ENCODE measurements at regions not wholly inside any gene's neighbourhood (a gene's known extent, or its start where the extent isn't known, plus 50 kb on each side); places are given as distances from the start of the nearest gene placed in this dataset.

- Histone ChIP-seq H3K36me3 (ENCODE audit: insufficient read depth, low read length) (no peaks in the 10 kb centered on the region), H3K27ac (ENCODE audit: low read depth, low read length) (no peak overlapping the region), H3K9ac (ENCODE audit: low read length) (no peak overlapping the region), H3K4me3 (ENCODE audit: low read depth in 1 of 2, low read length in 2 of 2) (no peak overlapping the region), H3K9me3 (ENCODE audit: low read length) (no peaks in the 10 kb centered on the region), H3K27me3 (ENCODE audit: control insufficient read depth in 1 of 2, insufficient read depth in 2 of 2, low read length in 2 of 2) (no peaks in the 10 kb centered on the region), H3K4me1 (ENCODE audit: insufficient read depth, low read length) (no peaks in the 10 kb centered on the region)
Measured at GRCh38 chr6:55980627-55981211, 105.3 kb upstream of the BMP5 start.

- H3K4me1 ChIP-seq (ENCODE audit: insufficient read depth, low read length): no peaks in the 10 kb centered on the region
- H3K4me3 ChIP-seq (ENCODE audit: low read depth in 1 of 2, low read length in 2 of 2): no peak overlapping the region
- H3K27ac ChIP-seq (ENCODE audit: low read depth, low read length): no peak overlapping the region
- H3K9ac ChIP-seq (ENCODE audit: low read length): no peak overlapping the region
- H3K36me3 ChIP-seq (ENCODE audit: insufficient read depth, low read length): no peaks in the 10 kb centered on the region
- H3K27me3 ChIP-seq (ENCODE audit: control insufficient read depth in 1 of 2, insufficient read depth in 2 of 2, low read length in 2 of 2): no peaks in the 10 kb centered on the region
- H3K9me3 ChIP-seq (ENCODE audit: low read length): no peaks in the 10 kb centered on the region
Measured at GRCh38 chr6:55979526-55979925, 104.1 kb upstream of the BMP5 start.

GRCh38 chr6:55977959-55978665 lies 102.7 kb upstream of the BMP5 start:
- Histone ChIP-seq H3K27me3 (ENCODE audit: control insufficient read depth in 1 of 2, insufficient read depth in 2 of 2, low read length in 2 of 2) (no peaks in the 10 kb centered on the region), H3K36me3 (ENCODE audit: insufficient read depth, low read length) (no peaks in the 10 kb centered on the region), H3K9ac (ENCODE audit: low read length) (no peak overlapping the region), H3K27ac (ENCODE audit: low read depth, low read length) (no peak overlapping the region), H3K4me1 (ENCODE audit: insufficient read depth, low read length) (no peaks in the 10 kb centered on the region), H3K9me3 (ENCODE audit: low read length) (no peaks in the 10 kb centered on the region), H3K4me3 (ENCODE audit: low read depth in 1 of 2, low read length in 2 of 2) (no peak overlapping the region)

- Histone ChIP-seq H3K27me3 (ENCODE audit: control insufficient read depth in 1 of 2, insufficient read depth in 2 of 2, low read length in 2 of 2) (no peaks in the 10 kb centered on the region), H3K36me3 (ENCODE audit: insufficient read depth, low read length) (no peaks in the 10 kb centered on the region), H3K4me3 (ENCODE audit: low read depth in 1 of 2, low read length in 2 of 2) (no peak overlapping the region), H3K27ac (ENCODE audit: low read depth, low read length) (no peak overlapping the region), H3K9me3 (ENCODE audit: low read length) (no peaks in the 10 kb centered on the region), H3K4me1 (ENCODE audit: insufficient read depth, low read length) (no peaks in the 10 kb centered on the region), H3K9ac (ENCODE audit: low read length) (no peak overlapping the region)
Measured at GRCh38 chr6:55974688-55975087, 99.3 kb upstream of the BMP5 start.

GRCh38 chr6:55972091-55972490 lies 96.7 kb upstream of the BMP5 start:
- Histone ChIP-seq H3K4me1 (ENCODE audit: insufficient read depth, low read length) (peaks cover 6% of the 10 kb centered on the region), H3K36me3 (ENCODE audit: insufficient read depth, low read length) (no peaks in the 10 kb centered on the region), H3K27me3 (ENCODE audit: control insufficient read depth in 1 of 2, insufficient read depth in 2 of 2, low read length in 2 of 2) (no peaks in the 10 kb centered on the region), H3K27ac (ENCODE audit: low read depth, low read length) (no peak overlapping the region), H3K4me3 (ENCODE audit: low read depth in 1 of 2, low read length in 2 of 2) (no peak overlapping the region), H3K9me3 (ENCODE audit: low read length) (no peaks in the 10 kb centered on the region), H3K9ac (ENCODE audit: low read length) (no peak overlapping the region)

GRCh38 chr6:55969526-55969925 lies 94.1 kb upstream of the BMP5 start:
- H3K27ac ChIP-seq (ENCODE audit: low read depth, low read length): no peak overlapping the region
- H3K9ac ChIP-seq (ENCODE audit: low read length): no peak overlapping the region

GRCh38 chr6:55968926-55969325 lies 93.5 kb upstream of the BMP5 start:
- Histone ChIP-seq H3K27me3 (ENCODE audit: control insufficient read depth in 1 of 2, insufficient read depth in 2 of 2, low read length in 2 of 2) (no peaks in the 10 kb centered on the region), H3K36me3 (ENCODE audit: insufficient read depth, low read length) (no peaks in the 10 kb centered on the region), H3K9me3 (ENCODE audit: low read length) (no peaks in the 10 kb centered on the region), H3K27ac (ENCODE audit: low read depth, low read length) (no peak overlapping the region), H3K4me3 (ENCODE audit: low read depth in 1 of 2, low read length in 2 of 2) (no peak overlapping the region), H3K9ac (ENCODE audit: low read length) (no peak overlapping the region), H3K4me1 (ENCODE audit: insufficient read depth, low read length) (peaks cover 6% of the 10 kb centered on the region)

More at GRCh38 chr6:55969526-55969925, 94.1 kb upstream of the BMP5 start:
- H3K27me3 ChIP-seq (ENCODE audit: control insufficient read depth in 1 of 2, insufficient read depth in 2 of 2, low read length in 2 of 2): no peaks in the 10 kb centered on the region
- peaks cover 6% of the 10 kb centered on the region for H3K4me1 ChIP-seq (ENCODE audit: insufficient read depth, low read length)
- no peaks in the 10 kb centered on the region for H3K36me3 ChIP-seq (ENCODE audit: insufficient read depth, low read length)
- H3K9me3 ChIP-seq (ENCODE audit: low read length): no peaks in the 10 kb centered on the region
- no peak overlapping the region for H3K4me3 ChIP-seq (ENCODE audit: low read depth in 1 of 2, low read length in 2 of 2)

- Histone ChIP-seq H3K4me3 (ENCODE audit: low read depth in 1 of 2, low read length in 2 of 2) (no peak overlapping the region), H3K36me3 (ENCODE audit: insufficient read depth, low read length) (no peaks in the 10 kb centered on the region), H3K27ac (ENCODE audit: low read depth, low read length) (no peak overlapping the region), H3K27me3 (ENCODE audit: control insufficient read depth in 1 of 2, insufficient read depth in 2 of 2, low read length in 2 of 2) (no peaks in the 10 kb centered on the region), H3K9ac (ENCODE audit: low read length) (no peak overlapping the region), H3K4me1 (ENCODE audit: insufficient read depth, low read length) (peaks cover 6% of the 10 kb centered on the region), H3K9me3 (ENCODE audit: low read length) (no peaks in the 10 kb centered on the region)
Measured at GRCh38 chr6:55964136-55964535, 88.7 kb upstream of the BMP5 start.

GRCh38 chr6:55963301-55963700 lies 87.9 kb upstream of the BMP5 start:
- Histone ChIP-seq H3K9ac (ENCODE audit: low read length) (no peak overlapping the region), H3K27ac (ENCODE audit: low read depth, low read length) (no peak overlapping the region)

GRCh38 chr6:55960344-55960743 lies 85.0 kb upstream of the BMP5 start:
- no peaks in the 10 kb centered on the region for H3K9me3 ChIP-seq (ENCODE audit: low read length)
- H3K4me3 ChIP-seq (ENCODE audit: low read depth in 1 of 2, low read length in 2 of 2): no peak overlapping the region
- no peaks in the 10 kb centered on the region for H3K36me3 ChIP-seq (ENCODE audit: insufficient read depth, low read length)
- H3K4me1 ChIP-seq (ENCODE audit: insufficient read depth, low read length): no peaks in the 10 kb centered on the region
- H3K27me3 ChIP-seq (ENCODE audit: control insufficient read depth in 1 of 2, insufficient read depth in 2 of 2, low read length in 2 of 2): no peaks in the 10 kb centered on the region
- H3K27ac ChIP-seq (ENCODE audit: low read depth, low read length): no peak overlapping the region
- no peak overlapping the region for H3K9ac ChIP-seq (ENCODE audit: low read length)

More at GRCh38 chr6:55963301-55963700, 87.9 kb upstream of the BMP5 start:
- no peaks in the 10 kb centered on the region for H3K9me3 ChIP-seq (ENCODE audit: low read length)
- H3K27me3 ChIP-seq (ENCODE audit: control insufficient read depth in 1 of 2, insufficient read depth in 2 of 2, low read length in 2 of 2): no peaks in the 10 kb centered on the region
- H3K4me1 ChIP-seq (ENCODE audit: insufficient read depth, low read length): no peaks in the 10 kb centered on the region
- no peaks in the 10 kb centered on the region for H3K36me3 ChIP-seq (ENCODE audit: insufficient read depth, low read length)
- H3K4me3 ChIP-seq (ENCODE audit: low read depth in 1 of 2, low read length in 2 of 2): no peak overlapping the region

GRCh38 chr6:55958790-55959189 lies 83.4 kb upstream of the BMP5 start:
- Histone ChIP-seq H3K9ac (ENCODE audit: low read length) (no peak overlapping the region), H3K4me3 (ENCODE audit: low read depth in 1 of 2, low read length in 2 of 2) (no peak overlapping the region)

GRCh38 chr6:55957961-55958422 lies 82.6 kb upstream of the BMP5 start:
- Histone ChIP-seq H3K9ac (ENCODE audit: low read length) (no peak overlapping the region), H3K4me1 (ENCODE audit: insufficient read depth, low read length) (peaks cover 6% of the 10 kb centered on the region), H3K36me3 (ENCODE audit: insufficient read depth, low read length) (no peaks in the 10 kb centered on the region), H3K27me3 (ENCODE audit: control insufficient read depth in 1 of 2, insufficient read depth in 2 of 2, low read length in 2 of 2) (no peaks in the 10 kb centered on the region), H3K27ac (ENCODE audit: low read depth, low read length) (no peak overlapping the region), H3K9me3 (ENCODE audit: low read length) (no peaks in the 10 kb centered on the region), H3K4me3 (ENCODE audit: low read depth in 1 of 2, low read length in 2 of 2) (no peak overlapping the region)

More at GRCh38 chr6:55958790-55959189, 83.4 kb upstream of the BMP5 start:
- Histone ChIP-seq H3K9me3 (ENCODE audit: low read length) (no peaks in the 10 kb centered on the region), H3K36me3 (ENCODE audit: insufficient read depth, low read length) (no peaks in the 10 kb centered on the region), H3K27ac (ENCODE audit: low read depth, low read length) (no peak overlapping the region), H3K27me3 (ENCODE audit: control insufficient read depth in 1 of 2, insufficient read depth in 2 of 2, low read length in 2 of 2) (no peaks in the 10 kb centered on the region), H3K4me1 (ENCODE audit: insufficient read depth, low read length) (no peaks in the 10 kb centered on the region)

Measured in muscle layer of colon (tissue), 2 donors.